ENCODE measurements at regions not wholly inside any gene's neighbourhood (a gene's known extent, or its start where the extent isn't known, plus 50 kb on each side); places are given as distances from the start of the nearest gene placed in this dataset.

- TF ChIP-seq CTCF (IDR thresholded peaks at IDR 0.05) (no peak), POLR2A (IDR thresholded peaks at IDR 0.05) (no peak)
These were observed 177.1 kb upstream of the CHRNA7 start for GRCh38 chr15:31852933-31853799.
